ENCODE measurements at regions not wholly inside any gene's neighbourhood (a gene's known extent, or its start where the extent isn't known, plus 50 kb on each side); places are given as distances from the start of the nearest gene placed in this dataset.

DNA sequence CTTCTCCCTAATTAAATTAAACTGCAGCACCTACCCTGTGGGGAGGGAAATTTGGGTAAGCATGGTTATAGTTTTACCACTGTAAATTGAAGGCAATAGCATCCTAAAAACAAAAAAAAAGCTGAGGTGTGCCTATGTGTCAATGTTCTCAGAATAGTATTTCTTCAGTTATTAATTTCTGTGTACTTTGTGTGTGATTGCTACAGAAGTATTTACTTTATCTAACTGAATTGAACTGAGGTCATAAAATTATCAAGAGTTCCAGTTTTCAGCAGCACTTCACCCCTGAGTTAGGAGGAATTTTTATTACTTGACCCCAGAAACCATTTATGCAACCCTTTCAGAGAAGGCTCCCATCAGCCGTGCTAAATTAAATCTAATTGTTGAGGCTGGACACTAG is 333.6 kb upstream of the ALCAM start:
- H4K5ac ChIP-seq (ENCODE audit: insufficient read length, low read depth, low read length) = no peak overlapping the region
- no peak overlapping the region for H3K56ac ChIP-seq (replicated peaks; ENCODE audit: insufficient read length, low read depth, low read length)
- no peak overlapping the region for H3K18ac ChIP-seq (ENCODE audit: extremely low read depth, low read length)
- H2BK20ac ChIP-seq (ENCODE audit: low read length) = no peak overlapping the region
- ChIA-PET POLR2A (ENCODE audit: partially characterized antibody) (no interaction called here), CTCF (ENCODE audit: partially characterized antibody) (no interaction called here)
- no peak overlapping the region for H3K14ac ChIP-seq (ENCODE audit: insufficient read length)
- no peak for FAIRE-seq
- H3K4me2 ChIP-seq (ENCODE audit: insufficient read depth in 1 of 2, low read depth in 2 of 2, low read length in 2 of 2) = no peak overlapping the region
- H3K9ac ChIP-seq (replicated peaks in 1 of 4; ENCODE audit: extremely low read depth in 1 of 4, low read depth in 3 of 4, low read length in 3 of 4) = no peak overlapping the region
- no peak overlapping the region for H2AK5ac ChIP-seq (ENCODE audit: low read depth, low read length)
- H3K27me3 ChIP-seq (replicated peaks in 1 of 4; ENCODE audit: control insufficient read depth in 3 of 4, extremely low read depth in 1 of 4, insufficient read depth in 3 of 4, low read length in 3 of 4) = no peaks in the 10 kb centered on the region
- H2BK5ac ChIP-seq (ENCODE audit: low read depth, low read length) = no peak overlapping the region
- no peak overlapping the region for H2BK12ac ChIP-seq (ENCODE audit: low read depth, low read length)
- no peak overlapping the region for H3K4ac ChIP-seq (replicated peaks; ENCODE audit: insufficient read length, low read depth, low read length)
- no peaks in the 10 kb centered on the region for H3K79me2 ChIP-seq (ENCODE audit: control insufficient read depth in 1 of 2, insufficient read depth in 2 of 2, low read length in 2 of 2)
- H2BK120ac ChIP-seq (replicated peaks; ENCODE audit: low read depth, low read length) = no peak overlapping the region
- no peak for DNase-seq (ENCODE audit: low read depth in 1 of 2, low spot score in 2 of 2)
- H3K4me3 ChIP-seq (ENCODE audit: extremely low read depth in 1 of 4, insufficient read depth in 2 of 4, low read depth in 3 of 4, low read length in 4 of 4) = no peak overlapping the region
- H2AFZ ChIP-seq (ENCODE audit: low read length) = no peak overlapping the region
- H3K27ac ChIP-seq (ENCODE audit: low read depth, low read length) = no peak overlapping the region
- no peaks in the 10 kb centered on the region for H3K23me2 ChIP-seq (ENCODE audit: low read depth, low read length)
- no peak overlapping the region for H4K8ac ChIP-seq (ENCODE audit: extremely low read depth, insufficient read depth, low read length)
- H3K36me3 ChIP-seq (ENCODE audit: control insufficient read depth in 2 of 4, insufficient read depth in 4 of 4, low read length in 3 of 4) = no peaks in the 10 kb centered on the region
- no peak overlapping the region for H2BK15ac ChIP-seq (ENCODE audit: low read length)
- H3K23ac ChIP-seq (ENCODE audit: insufficient read length) = no peak overlapping the region
- no peaks in the 10 kb centered on the region for H3K4me1 ChIP-seq (replicated peaks in 1 of 4; ENCODE audit: control insufficient read depth in 3 of 4, insufficient read depth in 4 of 4, low read length in 3 of 4)
- H4K20me1 ChIP-seq (replicated peaks in 1 of 2; ENCODE audit: control insufficient read depth in 1 of 2, insufficient read depth in 2 of 2, low read length in 2 of 2) = no peaks in the 10 kb centered on the region
- TF ChIP-seq SIX5 (IDR thresholded peaks at IDR 0.05; ENCODE audit: low read depth, low read length) (no peak), GTF2F1 (IDR thresholded peaks at IDR 0.05; ENCODE audit: borderline replicate concordance, low read depth, low read length) (no peak), BRCA1 (IDR thresholded peaks at IDR 0.05; ENCODE audit: low read depth, low read length) (no peak), EGR1 (IDR thresholded peaks at IDR 0.05; ENCODE audit: borderline replicate concordance, low read depth, low read length) (no peak), SAP30 (IDR thresholded peaks at IDR 0.05; ENCODE audit: insufficient read depth, insufficient replicate concordance, low read length) (no peak), YY1 (IDR thresholded peaks at IDR 0.05; ENCODE audit: low read depth, low read length) (no peak), ZNF274 (IDR thresholded peaks at IDR 0.05; ENCODE audit: borderline replicate concordance, extremely low read depth, low read length) (no peak), CHD1 (IDR thresholded peaks at IDR 0.05; ENCODE audit: low read depth, low read length) (no peak), HDAC2 (IDR thresholded peaks at IDR 0.05; ENCODE audit: borderline replicate concordance in 1 of 2, low read depth in 2 of 2, low read length in 2 of 2) (no peak), POLR2AphosphoS5 (IDR thresholded peaks at IDR 0.05; ENCODE audit: low read depth, low read length) (no peak), RNF2 (IDR thresholded peaks at IDR 0.05; ENCODE audit: borderline replicate concordance, low read depth, low read length, missing control alignments, poor library complexity, severe bottlenecking) (no peak), KDM4A (IDR thresholded peaks at IDR 0.05; ENCODE audit: low read depth, low read length, severe bottlenecking) (no peak), SP2 (IDR thresholded peaks at IDR 0.05; ENCODE audit: low read length) (no peak)
- no peaks in the 10 kb centered on the region for H3K9me3 ChIP-seq (ENCODE audit: insufficient read depth in 2 of 2, low read depth in 1 of 2, low read length in 1 of 2)
- no peak overlapping the region for H4K91ac ChIP-seq (replicated peaks; ENCODE audit: insufficient read length, low read length)
- 93% methylated on average over 1 of the region's 1 CpG; no CpG with 5 or more reads in 1 of the 2 experiments for WGBS, 2 experiments (ENCODE audit: extremely low coverage in 1 of 2, insufficient coverage in 1 of 2, insufficient read length in 1 of 2, insufficient replicate concordance in 2 of 2, low coverage in 1 of 2, low lambda C conversion rate in 2 of 2, missing lambda C conversion rate in 1 of 2)
- no peaks in the 10 kb centered on the region for H3K79me1 ChIP-seq (ENCODE audit: low read depth, low read length)
